ENCODE measurements at regions not wholly inside any gene's neighbourhood (a gene's known extent, or its start where the extent isn't known, plus 50 kb on each side); places are given as distances from the start of the nearest gene placed in this dataset.

GRCh38 chr12:127300753-127301152 lies 966.2 kb upstream of the TMEM132C start:
- DNase-seq (ENCODE audit: low spot score), result no peak
- no peak for TF ChIP-seq CTCF (IDR thresholded peaks at IDR 0.05; ENCODE audit: borderline replicate concordance, control extremely low read depth, extremely low read depth, insufficient read depth, missing control alignments)
- in situ Hi-C loops (cut with MboI; ENCODE audit: low sequenced_read_pairs, unreplicated experiment), result no loop called here

- no peak for DNase-seq (ENCODE audit: low spot score)
- no peak for TF ChIP-seq CTCF (IDR thresholded peaks at IDR 0.05; ENCODE audit: borderline replicate concordance, control extremely low read depth, extremely low read depth, insufficient read depth, missing control alignments)
- in situ Hi-C loops (cut with MboI; ENCODE audit: low sequenced_read_pairs, unreplicated experiment), result no loop called here
These were observed 965.1 kb upstream of the TMEM132C start for GRCh38 chr12:127301876-127302275.

- in situ Hi-C loops (cut with MboI; ENCODE audit: low sequenced_read_pairs, unreplicated experiment), result no loop called here
- no peak for TF ChIP-seq CTCF (IDR thresholded peaks at IDR 0.05; ENCODE audit: borderline replicate concordance, control extremely low read depth, extremely low read depth, insufficient read depth, missing control alignments)
- DNase-seq (ENCODE audit: low spot score), result no peak
These were observed 961.9 kb upstream of the TMEM132C start for GRCh38 chr12:127304751-127305725.

GRCh38 chr12:127306604-127307215 lies 960.3 kb upstream of the TMEM132C start:
- TF ChIP-seq CTCF (IDR thresholded peaks at IDR 0.05; ENCODE audit: borderline replicate concordance, control extremely low read depth, extremely low read depth, insufficient read depth, missing control alignments), result no peak
- in situ Hi-C loops (cut with MboI; ENCODE audit: low sequenced_read_pairs, unreplicated experiment), result no loop called here
- no peak for DNase-seq (ENCODE audit: low spot score)

- in situ Hi-C loops (cut with MboI; ENCODE audit: low sequenced_read_pairs, unreplicated experiment), result no loop called here
- no peak for TF ChIP-seq CTCF (IDR thresholded peaks at IDR 0.05; ENCODE audit: borderline replicate concordance, control extremely low read depth, extremely low read depth, insufficient read depth, missing control alignments)
- no peak for DNase-seq (ENCODE audit: low spot score)
These were observed 959.4 kb upstream of the TMEM132C start for GRCh38 chr12:127307528-127307927.

- no peak for TF ChIP-seq CTCF (IDR thresholded peaks at IDR 0.05; ENCODE audit: borderline replicate concordance, control extremely low read depth, extremely low read depth, insufficient read depth, missing control alignments)
- in situ Hi-C loops (cut with MboI; ENCODE audit: low sequenced_read_pairs, unreplicated experiment), result no loop called here
These were observed 958.8 kb upstream of the TMEM132C start for GRCh38 chr12:127308148-127308547.

More at GRCh38 chr12:127308148-127308547, 958.8 kb upstream of the TMEM132C start:
- DNase-seq (ENCODE audit: low spot score), result no peak

Data from GM13976 (cell line).